GM18873 (cell line): ENCODE measurements at regions not wholly inside any gene's neighbourhood (a gene's known extent, or its start where the extent isn't known, plus 50 kb on each side); places are given as distances from the start of the nearest gene placed in this dataset.
A peak's percentile ranks its signal among the peaks of the same experiment; 100 is the strongest.
"Not testable (repeated sequence)": the region's sequence is repeated elsewhere in the genome, so short reads cannot be mapped to it uniquely, and the experiment has no call there.

Experiments used
- ATAC-seq: cut with Tn5 transposase; IDR thresholded peaks from one replicate; pipeline ENCODE4 v1.9.1; 2021; ENCODE audit warnings: mild to moderate bottlenecking, moderate library complexity, moderate number of reproducible peaks; ENCODE audit not compliant: unreplicated experiment, low FRiP score

GRCh38 chr2:145782607-145783006, 1262.7 kb upstream of the ZEB2 start:
- ATAC-seq = not testable (repeated sequence)

DNA sequence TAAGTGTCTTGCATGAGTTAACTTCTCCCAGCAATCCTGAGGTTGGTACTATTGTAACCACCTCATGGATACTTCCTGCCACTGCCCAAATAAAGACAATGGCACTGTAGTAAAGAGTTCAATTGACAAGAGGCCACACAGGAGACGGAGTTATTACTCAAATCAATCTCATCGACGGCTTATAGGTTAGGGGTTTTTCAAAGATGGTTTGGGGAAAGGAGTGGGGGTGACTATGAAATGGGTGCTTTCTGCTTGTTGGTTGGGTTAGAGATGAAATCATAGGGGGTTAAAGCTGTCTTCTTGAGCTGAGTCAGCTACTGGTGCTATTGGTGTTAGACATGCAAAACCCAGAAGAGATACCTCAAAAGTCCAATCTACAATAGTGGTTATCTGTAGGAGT, 1258.0 kb upstream of the ZEB2 start:
- ATAC-seq = no peak

- no peak for ATAC-seq
These were observed 1257.4 kb upstream of the ZEB2 start for GRCh38 chr2:145777297-145777696.

DNA sequence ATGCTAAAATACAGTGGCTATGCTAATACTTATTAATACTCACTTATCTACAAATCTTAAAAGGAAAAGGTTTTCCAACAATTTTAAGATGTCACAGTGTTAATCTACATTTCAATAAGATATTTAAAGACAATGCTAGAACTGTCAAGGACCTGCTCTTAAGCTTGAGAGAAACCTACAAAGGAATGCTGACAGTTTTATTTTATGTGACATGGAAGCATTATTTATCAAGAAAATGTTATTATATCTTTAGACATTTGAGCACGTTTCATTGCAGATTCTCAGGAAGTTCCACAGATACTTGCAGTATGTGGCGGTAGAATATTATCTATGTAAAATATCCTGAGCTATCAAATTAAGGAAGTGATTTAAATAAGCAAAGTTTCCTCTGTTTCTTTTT, 1255.7 kb upstream of the ZEB2 start:
- no peak for ATAC-seq

GRCh38 chr2:145771525-145771924, 1251.6 kb upstream of the ZEB2 start:
- peak; percentile 89 for ATAC-seq

GRCh38 chr2:145769011-145769716, 1249.2 kb upstream of the ZEB2 start:
- no peak for ATAC-seq

DNA sequence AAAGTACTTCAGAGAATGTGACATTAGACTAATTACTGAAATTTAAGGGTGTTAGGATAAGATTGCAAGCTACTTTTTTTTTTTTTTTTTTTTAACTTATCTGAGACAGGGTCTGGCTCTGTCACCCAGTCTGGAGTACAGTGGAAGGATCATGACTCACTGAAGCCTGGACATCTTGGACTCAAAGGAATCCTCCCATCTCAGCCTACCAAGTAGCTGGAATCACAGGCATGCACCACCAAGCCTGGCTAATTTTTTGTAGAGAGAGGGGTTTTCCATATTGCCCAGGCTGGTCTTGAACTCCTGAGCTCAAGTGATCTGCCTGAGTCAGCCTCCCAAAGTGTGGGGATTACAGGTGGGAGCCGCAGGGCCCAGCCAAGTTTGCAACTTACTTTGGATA, 1246.0 kb upstream of the ZEB2 start:
- ATAC-seq = no peak

DNA sequence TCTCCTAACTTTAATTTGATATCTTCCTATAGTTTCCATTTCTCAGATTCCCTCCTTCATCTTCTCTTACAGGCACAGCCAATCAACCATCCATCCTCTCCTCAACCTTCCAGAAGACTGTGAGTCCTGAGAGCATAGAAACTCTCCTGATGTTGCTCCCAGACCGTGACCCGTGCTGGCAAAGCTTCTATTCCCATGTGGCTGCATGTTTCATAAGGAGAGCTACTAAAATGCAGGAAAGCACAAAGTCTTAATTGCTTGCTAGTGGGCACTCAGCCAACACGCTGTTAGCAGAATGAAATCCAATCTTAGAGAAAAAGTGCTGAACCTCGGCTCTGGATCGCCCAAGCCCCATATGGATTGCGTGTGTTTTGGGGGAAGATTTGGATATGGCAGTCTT, 1244.7 kb upstream of the ZEB2 start:
- ATAC-seq = no peak

- no peak for ATAC-seq
These were observed 1241.1 kb upstream of the ZEB2 start for GRCh38 chr2:145760781-145761649.

DNA sequence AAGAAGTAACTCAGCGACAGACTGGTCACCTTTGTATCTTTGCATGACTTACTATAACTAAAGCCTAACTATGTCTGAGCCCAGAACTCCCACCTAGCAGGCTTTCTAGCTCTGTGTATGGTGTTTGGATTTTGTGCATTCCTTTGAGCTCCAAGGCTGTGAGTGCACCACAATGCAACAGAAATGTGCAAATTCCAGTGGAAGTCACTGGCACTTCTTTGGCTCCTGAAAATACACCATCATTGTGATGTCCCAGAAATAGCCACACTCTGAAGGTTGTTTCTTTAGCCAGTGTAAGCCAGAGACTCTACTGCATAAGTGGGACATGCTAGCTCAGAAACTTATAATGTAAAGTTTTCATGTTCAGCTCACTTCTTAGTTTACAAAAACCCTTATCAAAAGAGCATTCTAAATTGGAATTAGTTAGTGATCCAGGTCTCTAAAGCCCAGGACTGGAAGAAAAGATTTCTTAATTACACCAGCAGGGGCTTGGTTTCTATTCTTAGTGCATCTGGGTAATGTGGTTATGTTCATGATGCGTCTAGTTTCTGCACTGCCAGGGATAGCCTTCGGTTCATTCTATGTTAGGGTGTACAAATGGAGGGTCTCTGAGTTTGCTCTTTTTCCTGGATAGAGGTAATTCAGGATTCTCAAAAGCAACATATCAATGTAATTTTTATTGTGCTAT, 1239.5 kb upstream of the ZEB2 start:
- ATAC-seq = no peak

GRCh38 chr2:145757503-145758246, 1237.8 kb upstream of the ZEB2 start:
- no peak for ATAC-seq

GRCh38 chr2:145755019-145755837, 1235.3 kb upstream of the ZEB2 start:
- ATAC-seq = no peak

DNA sequence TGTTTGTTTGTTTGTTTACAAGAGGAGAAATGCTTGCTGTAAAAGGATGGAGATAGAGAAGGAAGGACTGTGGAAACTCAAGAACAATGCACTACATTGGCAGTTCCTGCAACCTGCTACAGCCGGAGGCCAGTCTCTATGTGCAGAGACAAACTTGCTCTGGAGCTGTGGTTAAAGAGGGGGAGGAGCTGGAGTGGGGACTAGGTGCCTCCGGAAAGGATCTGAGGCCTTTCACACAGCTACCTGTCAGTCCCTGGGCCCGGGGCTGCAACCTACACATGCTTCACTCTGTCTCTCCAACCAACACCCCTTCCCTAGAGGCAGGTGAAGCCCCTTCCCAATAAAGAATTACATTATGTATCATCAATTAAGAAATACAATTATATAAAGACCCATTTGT, 1234.0 kb upstream of the ZEB2 start:
- ATAC-seq = no peak

DNA sequence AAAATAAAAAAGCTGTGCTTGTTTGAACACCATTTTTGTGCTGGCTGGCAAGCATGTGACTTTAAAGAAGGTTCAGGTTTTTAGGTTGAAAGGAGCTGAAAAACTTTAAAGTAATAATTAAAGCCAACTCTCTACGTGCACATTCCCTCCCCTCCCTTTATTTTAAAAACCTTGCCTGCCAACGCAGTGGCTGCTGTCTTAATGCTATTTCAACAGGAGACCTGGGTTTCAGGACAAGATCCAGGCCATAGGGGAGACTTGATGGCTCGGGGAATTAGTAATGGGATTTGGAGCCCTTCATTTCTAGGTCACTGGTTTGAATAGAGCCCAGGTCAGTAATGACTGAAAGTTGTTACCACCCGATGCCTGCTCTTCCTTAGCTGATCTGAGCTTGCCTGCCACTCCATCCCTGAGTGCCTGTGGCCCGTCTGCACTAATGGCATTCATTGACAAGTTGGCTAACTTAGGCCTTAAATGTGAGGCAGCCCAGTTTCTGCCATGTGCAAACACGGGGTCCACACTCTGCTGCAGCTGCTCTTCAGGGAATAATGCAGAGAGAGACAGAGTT, 1233.2 kb upstream of the ZEB2 start:
- no peak for ATAC-seq

DNA sequence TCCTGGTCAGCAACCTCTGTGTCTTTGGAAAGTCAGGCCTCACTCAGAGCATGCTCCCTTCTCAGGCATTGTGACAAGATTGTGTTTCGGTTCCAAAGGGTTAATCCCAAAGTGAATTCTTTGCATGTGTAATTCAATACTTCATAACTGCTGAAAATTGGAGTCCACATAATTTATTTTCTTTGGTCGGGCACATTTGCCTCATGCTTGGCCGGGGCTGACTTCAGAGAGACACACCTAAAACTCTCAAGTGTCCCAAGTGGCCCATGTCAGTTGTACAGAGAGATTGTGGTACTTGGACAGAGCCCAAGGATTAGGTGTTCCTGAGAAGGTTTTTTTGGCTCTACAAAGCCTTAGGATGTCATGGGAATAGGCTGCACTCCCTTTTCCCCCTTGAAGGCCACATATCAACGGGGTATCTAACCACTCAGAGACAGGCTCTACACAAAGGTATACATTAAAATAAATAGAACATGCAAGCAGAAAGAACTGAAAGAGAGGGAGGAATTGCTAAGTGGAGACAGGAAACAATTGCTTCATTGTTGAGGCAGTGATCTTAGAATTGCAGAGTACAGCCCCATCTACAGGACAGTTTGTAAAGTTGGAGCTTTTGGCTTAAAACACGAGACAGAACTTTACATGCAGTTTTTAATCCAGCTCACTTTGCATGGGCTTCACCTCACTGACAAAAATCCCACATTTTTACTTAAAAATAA, 1232.3 kb upstream of the ZEB2 start:
- ATAC-seq = no peak

DNA sequence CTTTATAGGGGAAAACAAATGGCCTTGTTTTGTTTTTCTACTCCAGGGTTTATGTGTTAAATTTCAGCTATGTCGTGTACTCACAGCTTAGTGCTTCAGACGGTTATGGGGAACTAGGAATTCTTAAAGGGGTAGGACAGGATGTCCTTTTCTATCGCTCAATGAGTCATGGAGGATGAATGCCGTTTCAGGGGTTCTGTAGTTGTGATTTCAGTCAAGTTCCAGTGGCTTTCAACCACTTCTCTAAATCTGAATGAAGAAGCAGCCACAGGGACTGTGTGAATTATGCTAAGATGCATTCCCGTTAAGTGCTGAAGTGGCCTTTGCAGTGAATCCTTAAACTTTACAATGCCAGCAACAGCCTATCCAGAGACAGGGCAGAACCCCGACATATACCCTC, 1231.7 kb upstream of the ZEB2 start:
- peak; percentile 86 for ATAC-seq

DNA sequence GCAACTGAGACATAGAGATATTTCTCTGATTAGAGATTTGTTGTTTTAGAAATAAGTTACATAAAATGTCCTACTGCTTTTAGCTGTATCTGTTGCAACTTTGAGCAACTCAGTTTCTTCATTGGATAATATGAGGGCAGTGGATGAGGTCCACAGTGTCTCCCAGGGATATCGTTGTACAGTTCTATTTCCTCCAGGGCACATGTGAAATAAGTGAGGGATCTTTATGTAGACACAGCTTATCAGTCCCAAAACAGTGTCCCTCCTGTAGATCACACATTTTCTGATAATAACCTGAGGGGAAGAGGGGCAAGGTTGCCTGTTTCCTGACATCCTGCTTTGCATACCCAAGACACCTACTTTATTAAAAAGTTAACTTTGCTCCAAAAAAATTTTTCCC, 1231.2 kb upstream of the ZEB2 start:
- ATAC-seq = no peak

- no peak for ATAC-seq
These were observed 1230.7 kb upstream of the ZEB2 start for GRCh38 chr2:145750612-145751011.

DNA sequence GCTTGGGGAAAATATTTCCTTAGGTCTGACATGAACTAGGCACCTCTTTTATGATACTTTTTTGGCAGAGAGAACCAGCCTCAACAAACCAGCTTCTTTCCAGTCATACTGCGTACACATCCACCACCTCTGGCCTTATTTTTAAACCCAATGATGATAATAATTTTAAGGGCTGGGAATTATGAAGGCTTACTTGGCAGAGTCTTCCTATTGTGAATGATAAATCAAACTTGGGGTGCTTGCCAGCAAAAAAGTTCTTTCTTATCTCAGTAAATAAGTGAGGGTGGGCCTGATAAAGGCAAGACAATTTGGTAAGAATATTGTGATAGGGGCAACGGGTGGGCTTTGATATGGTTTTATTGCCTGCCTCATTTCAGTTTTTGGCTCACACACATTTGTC, 1230.2 kb upstream of the ZEB2 start:
- ATAC-seq = no peak
